ENCODE measurements at regions not wholly inside any gene's neighbourhood (a gene's known extent, or its start where the extent isn't known, plus 50 kb on each side); places are given as distances from the start of the nearest gene placed in this dataset.
"Not testable (repeated sequence)": the region's sequence is repeated elsewhere in the genome, so short reads cannot be mapped to it uniquely, and the experiment has no call there.

GRCh38 chr6:141874930-141875602 lies 257.7 kb upstream of the GJE1 start:
- DNase-seq = no peak

DNA sequence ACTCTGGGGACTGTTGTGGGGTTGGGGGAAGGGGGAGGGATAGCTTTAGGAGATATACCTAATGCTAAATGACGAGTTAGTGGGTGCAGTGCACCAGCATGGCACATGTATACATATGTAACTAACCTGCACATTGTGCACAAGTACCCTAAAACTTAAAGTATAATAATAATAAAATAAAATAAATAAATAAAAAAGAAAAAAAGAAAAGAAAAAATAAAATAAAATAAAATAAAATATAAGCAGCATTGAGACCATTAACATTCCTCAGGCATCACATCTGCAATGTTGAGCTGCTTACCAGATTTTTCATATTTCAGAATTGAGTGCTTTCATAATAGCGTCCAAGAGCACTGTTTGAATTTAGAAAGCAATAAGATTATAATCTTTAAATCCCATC lies 263.2 kb upstream of the GJE1 start:
- DNase-seq = not testable (repeated sequence)

DNA sequence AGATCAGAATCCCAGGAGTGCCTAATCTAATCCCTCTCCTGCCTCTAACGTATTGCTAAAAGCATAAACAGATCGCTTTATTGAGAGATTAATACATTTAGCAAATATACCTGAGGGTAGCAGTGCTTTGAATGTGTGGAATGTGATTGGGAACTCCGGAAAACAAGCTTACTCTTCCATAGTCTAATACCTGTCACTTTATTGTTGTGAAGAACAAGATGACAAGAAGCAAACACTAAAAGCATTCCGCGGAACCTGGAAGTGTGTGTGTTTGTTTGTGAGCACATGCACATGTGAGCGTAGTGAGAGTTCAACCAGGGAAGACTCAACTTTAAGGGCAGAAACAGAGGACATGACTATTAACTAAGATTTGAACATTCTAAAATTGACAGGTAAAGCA lies 265.0 kb upstream of the GJE1 start:
- no peak for DNase-seq

DNA sequence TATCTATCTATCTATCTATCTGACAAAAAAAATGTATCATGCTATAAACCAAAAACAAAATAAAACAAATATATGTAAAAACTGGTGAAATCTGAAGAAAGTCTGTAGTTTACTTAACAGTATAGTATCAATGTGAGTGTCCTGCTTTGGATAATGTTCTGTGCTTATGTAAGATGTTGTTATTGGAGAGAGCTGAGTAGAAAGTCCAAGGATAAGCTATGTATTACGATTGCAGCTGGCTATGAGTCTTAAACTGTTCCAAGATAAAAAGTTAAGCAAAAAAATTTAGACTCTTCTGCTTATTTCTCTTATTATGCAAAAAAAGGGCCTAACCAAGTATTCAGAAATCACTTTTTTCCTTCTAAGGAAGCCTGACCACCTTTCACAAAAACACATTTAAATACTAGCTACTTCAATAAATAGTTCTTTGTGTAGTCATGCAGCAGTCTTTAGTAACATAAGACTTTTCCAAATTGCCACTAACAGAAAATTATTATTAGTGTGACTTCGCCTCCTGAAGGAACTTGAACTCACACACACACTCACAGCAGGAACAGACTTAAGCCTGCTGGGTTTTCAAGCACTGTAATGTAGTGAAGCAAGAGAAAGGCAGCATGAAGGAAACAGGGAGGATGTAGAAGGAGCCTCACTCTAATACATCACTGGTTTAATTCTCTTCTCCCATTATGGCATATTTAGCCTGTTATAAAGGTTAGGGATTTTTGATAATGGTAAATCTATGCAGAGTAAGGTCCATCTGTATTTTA lies 265.8 kb upstream of the GJE1 start:
- DNase-seq = no peak

GRCh38 chr6:141851063-141851462 lies 281.7 kb upstream of the GJE1 start:
- no peak for DNase-seq

GRCh38 chr6:141848029-141848890 lies 284.5 kb upstream of the GJE1 start:
- no peak for DNase-seq

GRCh38 chr6:141846639-141847038 lies 286.1 kb upstream of the GJE1 start:
- no peak for DNase-seq

- DNase-seq = no peak
Measured at GRCh38 chr6:141843178-141843834, 289.4 kb upstream of the GJE1 start.

DNA sequence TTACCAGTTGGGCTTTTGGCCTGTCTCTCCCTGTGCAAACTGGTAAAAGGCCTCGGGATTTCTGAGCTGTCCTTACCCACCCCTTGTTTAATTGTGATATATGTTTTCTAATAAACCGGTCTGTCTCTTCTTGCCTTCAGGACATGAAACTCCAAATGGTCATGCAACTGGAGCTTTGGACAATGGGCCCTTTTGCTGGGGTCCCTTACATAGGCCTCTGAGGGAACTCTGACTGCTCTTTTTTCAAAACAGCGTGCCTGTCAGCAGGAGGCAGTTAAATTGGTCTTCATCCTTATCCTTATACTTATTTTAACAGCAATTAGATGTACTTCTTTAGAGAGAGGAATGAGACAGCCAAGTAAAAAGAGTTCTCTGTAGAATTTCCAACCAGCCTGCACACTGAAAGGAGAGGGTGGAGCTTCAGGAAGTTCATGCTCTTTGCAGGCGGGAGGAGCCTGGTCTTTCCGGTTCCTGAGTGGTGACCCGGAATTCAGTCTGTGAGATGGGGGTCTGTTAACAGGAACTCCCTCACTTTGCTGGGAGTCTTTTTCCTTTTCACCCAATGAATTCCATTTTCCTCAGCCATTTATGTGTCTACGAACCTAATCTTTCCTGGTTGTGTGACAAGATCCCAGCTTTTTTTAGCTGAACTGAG lies 299.6 kb upstream of the GJE1 start:
- DNase-seq = no peak

DNA sequence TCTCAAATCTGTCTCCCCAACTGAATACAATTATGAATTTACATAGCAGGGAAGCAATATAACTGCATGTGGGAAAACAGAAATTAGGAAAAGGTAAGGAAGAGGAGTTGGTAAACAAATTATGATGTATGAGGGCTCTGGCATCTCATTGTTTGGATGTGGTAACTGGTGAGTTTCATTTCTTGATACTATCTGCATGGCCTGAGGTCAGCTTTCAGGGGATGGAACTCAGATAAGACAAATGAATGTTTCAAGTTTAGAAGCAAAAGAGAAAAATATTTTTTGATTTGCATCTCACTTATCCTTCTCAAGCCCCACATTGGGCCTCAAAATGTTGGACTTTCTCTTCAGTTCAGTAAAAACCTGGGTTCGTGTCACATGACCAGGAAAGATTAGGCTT lies 302.2 kb upstream of the GJE1 start:
- no peak for DNase-seq

GRCh38 chr6:141829566-141830360 lies 303.0 kb upstream of the GJE1 start:
- no peak for DNase-seq

DNA sequence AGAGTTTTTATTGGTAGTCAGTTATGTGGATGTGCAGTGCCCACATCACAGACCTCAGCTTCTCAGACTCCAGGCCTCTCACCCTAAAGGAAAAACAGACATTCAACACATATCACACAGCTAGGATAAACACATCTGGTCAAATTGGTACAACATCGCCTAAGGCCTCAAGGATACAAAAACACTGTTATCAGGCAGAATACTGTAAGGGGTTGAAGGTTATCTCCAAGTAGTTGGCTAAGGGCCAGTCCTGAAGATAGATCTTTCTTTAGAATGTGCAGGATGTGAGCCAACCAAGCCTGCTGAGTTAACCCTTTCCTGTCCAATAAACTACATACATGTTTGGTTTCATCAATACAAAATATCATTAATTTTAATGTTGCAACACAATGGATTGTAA lies 308.4 kb upstream of the GJE1 start:
- no peak for DNase-seq

GRCh38 chr6:141815039-141815438 lies 317.7 kb upstream of the GJE1 start:
- not testable (repeated sequence) for DNase-seq

- no peak for DNase-seq
Measured at GRCh38 chr6:141809901-141810300, 322.8 kb upstream of the GJE1 start.

DNA sequence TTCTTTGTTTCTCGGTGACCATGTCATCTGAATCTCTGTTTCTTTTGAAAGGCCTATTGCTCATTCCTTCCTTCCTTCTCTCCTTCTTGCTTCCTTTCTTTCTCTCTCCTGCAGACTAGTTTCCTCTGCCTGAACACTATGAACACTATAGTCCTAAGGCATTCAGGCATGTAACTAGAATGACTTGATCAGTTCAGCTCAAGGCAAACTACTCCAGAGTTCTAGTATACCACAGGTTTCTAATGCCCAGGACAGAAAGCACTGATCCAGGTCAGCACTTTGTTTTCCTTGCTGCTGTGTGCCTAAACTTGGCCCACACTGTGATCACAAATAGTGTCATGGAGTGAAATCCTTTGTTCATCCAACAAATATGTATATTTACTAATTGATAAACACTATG lies 324.1 kb upstream of the GJE1 start:
- no peak for DNase-seq

DNA sequence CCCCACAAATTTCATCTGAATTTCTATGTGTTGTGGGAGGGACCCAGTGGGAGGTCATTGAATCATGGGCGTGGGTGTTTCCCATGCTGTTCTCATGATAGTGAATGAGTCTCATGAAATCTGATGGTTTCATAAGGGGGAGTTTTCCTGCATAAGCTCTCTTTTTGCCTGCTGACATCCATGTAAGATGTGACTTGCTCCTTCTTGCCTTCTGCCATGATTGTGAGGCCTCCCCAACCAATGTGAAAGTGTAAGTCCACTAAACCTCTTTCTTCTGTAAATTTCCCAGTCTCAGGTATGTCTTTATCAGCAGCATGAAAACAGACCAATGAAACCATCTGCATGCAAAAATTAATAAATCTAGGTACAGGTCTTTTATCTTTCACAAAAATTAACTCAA lies 331.8 kb upstream of the GJE1 start:
- not testable (repeated sequence) for DNase-seq

- no peak for DNase-seq
Measured at GRCh38 chr6:141790921-141791320, 341.8 kb upstream of the GJE1 start.

GRCh38 chr6:141788096-141788495 lies 344.6 kb upstream of the GJE1 start:
- no peak for DNase-seq

DNA sequence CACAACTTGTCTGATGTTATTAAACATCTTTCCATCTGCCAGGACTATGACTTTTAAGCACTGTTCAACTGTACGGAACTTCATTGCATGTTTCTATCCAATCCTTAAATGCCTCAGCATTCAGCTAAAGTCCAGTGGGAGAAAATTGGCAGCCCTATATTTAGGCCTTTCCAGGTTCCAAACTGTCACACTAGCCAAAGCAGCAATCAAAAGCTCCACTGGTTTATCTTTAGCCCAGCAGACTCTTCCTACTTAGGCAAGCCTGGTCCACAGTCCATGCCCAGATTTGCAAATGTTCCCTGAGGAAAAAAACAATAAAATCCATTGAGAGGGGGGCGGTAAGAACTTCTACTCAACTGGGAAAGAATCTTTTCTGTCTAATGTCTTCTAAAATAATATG lies 349.1 kb upstream of the GJE1 start:
- DNase-seq = no peak

- DNase-seq = no peak
Measured at GRCh38 chr6:141780296-141780695, 352.4 kb upstream of the GJE1 start.

GRCh38 chr6:141764388-141764787 lies 368.3 kb upstream of the GJE1 start:
- DNase-seq = no peak

- no peak for DNase-seq
Measured at GRCh38 chr6:141758430-141758829, 374.3 kb upstream of the GJE1 start.
